Stomach (tissue), 8 donors: ENCODE measurements at regions not wholly inside any gene's neighbourhood (a gene's known extent, or its start where the extent isn't known, plus 50 kb on each side); places are given as distances from the start of the nearest gene placed in this dataset.

Experiments used
- DNase-seq, 2 donors: peaks; one replicate each; pipeline versions ENCODE4 v3.0.0 to v3.0.0-alpha.2; 2013 to 2019
- H3K27ac ChIP-seq, 5 donors: fragments of 200-600 bp in 4 of 5; sonication (generic) in 4 of 5; one replicate each; pipeline ENCODE4 v1.5.1; 2013 to 2019; ENCODE audit warnings: mild to moderate bottlenecking in 1 of 5, moderate library complexity in 1 of 5
- H3K27me3 ChIP-seq, 3 donors: fragments of 200-600 bp; sonication (generic); one replicate each; pipeline ENCODE4 v1.5.1; 2017 to 2019; ENCODE audit warnings: mixed run types in 1 of 3
- H3K36me3 ChIP-seq, 4 donors: fragments of 200-600 bp; sonication (generic); 1 replicate in 3 of 4; 2 replicates in 1 of 4; pipeline ENCODE4 v1.5.1; 2016 to 2019
- H3K4me1 ChIP-seq, 4 donors: fragments of 200-600 bp; sonication (generic); one replicate each; pipeline ENCODE4 v1.5.1; 2016 to 2019
- H3K4me3 ChIP-seq, 4 donors: fragments of 200-600 bp; sonication (generic) in 3 of 4; one replicate each; pipeline ENCODE4 v1.5.1; 2016 to 2019; ENCODE audit warnings: mild to moderate bottlenecking in 1 of 4
- H3K9me3 ChIP-seq, 4 donors: fragments of 200-600 bp; sonication (generic); one replicate each; pipeline ENCODE4 v1.5.1; 2016 to 2019
- CTCF ChIP-seq, 7 experiments: fragments of 450-650 bp in 4 of 7; fragments of 200-600 bp in 3 of 7; sonication (generic) in 3 of 7; IDR thresholded peaks; one replicate each; pipeline ENCODE4 v1.5.1; 2016 to 2019; ENCODE audit warnings: antibody characterized with exemption in 7 of 7, control low read depth in 2 of 7, mild to moderate bottlenecking in 1 of 7
- EP300 ChIP-seq: sonication (generic); formaldehyde crosslinking; IDR thresholded peaks from one replicate; pipeline ENCODE4 v1.6.1; 2017; ENCODE audit warnings: antibody characterized with exemption
- POLR2A ChIP-seq, 4 donors: fragments of 450-650 bp; IDR thresholded peaks; one replicate each; pipeline ENCODE4 v1.6.1; 2016; ENCODE audit warnings: antibody characterized with exemption in 4 of 4, control low read depth in 2 of 4, mild to moderate bottlenecking in 1 of 4, moderate library complexity in 1 of 4
- POLR2AphosphoS5 ChIP-seq, 3 donors: sonication (generic); formaldehyde crosslinking; IDR thresholded peaks; one replicate each; pipeline ENCODE4 v1.6.1; 2016; ENCODE audit warnings: antibody characterized with exemption in 3 of 3
- WGBS, 5 donors: extraction: QIAGEN DNeasy Blood & Tissue Kit in 3 of 5; methylation state at CpG; one replicate each; pipeline versions ENCODE4 v1.1.5 to v1.1.7; 2013 to 2018; 5-methylcytosine and 5-hydroxymethylcytosine counted together
- intact Hi-C: fragments of 100-400 bp; cut with DNase I; formaldehyde crosslinking; loops from one replicate; pipeline ENCODE4 v1.15.1; 2023; ENCODE audit warnings: low total_unique reads
- donor health status: healthy with polysubstance abuse.
- donor health status: Bipolar disorder and iron deficiency.
- donor health status: healthy.

DNA sequence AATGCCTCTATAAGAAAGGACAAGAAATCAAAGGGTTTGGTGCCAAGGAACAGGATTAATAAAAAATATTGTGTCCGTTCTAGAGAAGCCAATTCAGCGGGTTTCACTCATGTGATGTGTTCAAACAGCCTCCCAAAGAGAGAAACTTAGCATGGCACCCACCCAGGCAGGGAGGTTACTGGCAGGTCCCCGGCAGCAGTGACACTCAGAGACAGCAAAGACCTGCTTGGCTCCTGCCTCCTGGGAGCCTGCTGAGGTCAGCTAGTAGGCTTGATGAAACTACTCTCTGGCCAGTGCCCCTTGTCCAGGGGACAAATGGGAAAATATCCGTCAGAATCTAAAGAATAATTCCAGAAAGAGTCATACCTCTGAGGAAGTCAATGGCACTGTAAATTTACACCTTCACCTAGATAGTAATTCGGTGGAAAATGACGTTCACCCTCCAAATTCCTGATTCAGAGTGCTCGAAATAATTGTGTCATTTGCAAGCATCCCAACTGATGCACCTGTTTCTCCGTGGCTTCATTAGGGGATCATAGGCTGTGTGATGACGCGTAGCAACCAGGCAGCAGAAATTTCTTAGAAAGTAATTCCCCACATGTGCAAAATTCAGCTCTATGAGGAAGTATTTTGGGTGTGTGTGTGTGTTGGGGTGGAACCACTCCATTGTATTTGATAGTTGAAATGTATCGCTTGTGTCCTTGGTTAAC is 481.5 kb upstream of the ZFHX3 start:
- Histone ChIP-seq H3K9me3 (no peaks in the 10 kb centered on the region), H3K27me3 (no peaks in the 10 kb centered on the region), H3K27ac (no peak overlapping the region), H3K4me1 (no peaks in the 10 kb centered on the region), H3K4me3 (no peak overlapping the region), H3K36me3 (no peaks in the 10 kb centered on the region)
- 87 to 90% (median 88%) methylated on average over 11 of the region's 11 CpGs for WGBS, 5 donors
- no peak for DNase-seq
- intact Hi-C loops, result no loop called here
- TF ChIP-seq POLR2AphosphoS5 (IDR thresholded peaks at IDR 0.05), result no peak
- TF ChIP-seq EP300, result no peak
- TF ChIP-seq POLR2A (IDR thresholded peaks at IDR 0.05), result no peak
- no peak for TF ChIP-seq CTCF (IDR thresholded peaks at IDR 0.05)

DNA sequence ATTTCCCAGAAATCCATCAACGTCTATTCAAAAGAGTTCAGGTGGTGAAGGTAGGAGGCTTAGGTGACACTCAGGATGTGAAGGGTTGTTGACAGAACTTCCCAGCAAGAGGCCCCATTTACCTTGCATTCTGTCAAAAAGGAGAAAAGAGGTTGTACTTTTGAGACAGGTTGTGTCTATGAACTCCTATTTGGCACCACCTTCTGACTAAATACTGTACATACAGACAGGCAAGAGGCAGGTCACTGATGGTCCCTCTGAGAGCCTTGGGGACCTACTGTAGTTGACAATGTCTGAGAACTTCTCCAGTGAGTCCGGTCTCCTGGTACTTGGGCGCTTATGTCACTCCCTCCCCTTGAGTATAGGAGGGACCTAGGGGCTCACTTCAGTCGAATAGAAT is 479.3 kb upstream of the ZFHX3 start:
- Histone ChIP-seq H3K27me3 (no peaks in the 10 kb centered on the region), H3K9me3 (no peaks in the 10 kb centered on the region), H3K4me1 (no peaks in the 10 kb centered on the region), H3K27ac (no peak overlapping the region), H3K36me3 (no peaks in the 10 kb centered on the region), H3K4me3 (no peak overlapping the region)
- no peak for DNase-seq
- TF ChIP-seq POLR2A (IDR thresholded peaks at IDR 0.05) (no peak), CTCF (IDR thresholded peaks at IDR 0.05) (no peak), POLR2AphosphoS5 (IDR thresholded peaks at IDR 0.05) (no peak), EP300 (no peak)
- 71 to 81% (median 77%) methylated on average over 4 of the region's 4 CpGs for WGBS, 5 donors
- intact Hi-C loops, result no loop called here

DNA sequence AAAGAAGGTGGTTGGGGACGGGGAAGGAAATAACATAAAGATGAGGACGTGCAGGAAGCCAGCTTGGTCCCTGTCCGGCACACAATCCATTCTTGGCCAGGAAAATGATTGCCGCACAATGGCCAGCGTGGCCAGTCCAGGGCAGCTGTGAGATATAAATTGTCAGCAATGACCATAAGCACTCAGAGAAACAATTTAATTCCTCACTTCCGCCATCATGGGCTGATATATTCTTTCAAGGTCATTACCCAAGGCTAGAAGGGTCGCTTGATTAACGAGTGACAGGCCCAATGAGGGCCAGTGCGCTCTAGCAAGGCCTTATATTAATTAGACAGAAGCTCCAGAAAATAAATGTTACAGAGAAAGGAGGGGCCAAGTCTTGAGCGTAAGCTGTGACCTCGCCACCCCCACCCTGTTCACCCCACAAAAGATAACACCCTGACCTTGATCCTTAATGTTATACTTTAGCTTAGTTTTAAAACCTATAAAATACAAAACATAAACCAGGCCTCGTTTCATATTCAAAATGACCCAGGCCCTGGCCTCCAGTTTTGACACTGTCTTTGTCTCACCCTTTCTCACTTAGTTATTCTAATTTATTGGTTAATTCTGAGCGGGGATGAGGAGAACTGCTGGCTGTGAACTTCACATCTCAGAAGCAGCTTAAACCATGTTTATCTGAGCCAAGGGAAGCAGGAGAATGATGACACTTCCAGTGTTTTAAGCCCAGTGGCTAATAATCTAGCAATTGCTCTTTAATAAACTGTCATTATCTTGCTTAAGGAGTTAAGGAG is 478.3 kb upstream of the ZFHX3 start:
- H3K4me1 ChIP-seq, result no peaks in the 10 kb centered on the region
- DNase-seq, result no peak
- 76 to 80% (median 78%) methylated on average over 13 of the region's 13 CpGs for WGBS, 5 donors
- no peaks in the 10 kb centered on the region for H3K36me3 ChIP-seq
- H3K4me3 ChIP-seq, result no peak overlapping the region
- no peaks in the 10 kb centered on the region for H3K27me3 ChIP-seq
- H3K27ac ChIP-seq, result no peak overlapping the region
- no peak for TF ChIP-seq POLR2A (IDR thresholded peaks at IDR 0.05)
- TF ChIP-seq EP300, result no peak
- no peak for TF ChIP-seq POLR2AphosphoS5 (IDR thresholded peaks at IDR 0.05)
- no peak for TF ChIP-seq CTCF (IDR thresholded peaks at IDR 0.05)
- intact Hi-C loops, result no loop called here
- H3K9me3 ChIP-seq, result no peaks in the 10 kb centered on the region

GRCh38 chr16:73523209-73523608 is 475.3 kb upstream of the ZFHX3 start:
- Histone ChIP-seq H3K27ac (no peak overlapping the region), H3K36me3 (no peaks in the 10 kb centered on the region), H3K9me3 (no peaks in the 10 kb centered on the region), H3K4me1 (no peaks in the 10 kb centered on the region), H3K27me3 (no peaks in the 10 kb centered on the region), H3K4me3 (no peak overlapping the region)
- no peak for TF ChIP-seq EP300
- no peak for TF ChIP-seq POLR2A (IDR thresholded peaks at IDR 0.05)
- TF ChIP-seq CTCF (IDR thresholded peaks at IDR 0.05), result no peak
- TF ChIP-seq POLR2AphosphoS5 (IDR thresholded peaks at IDR 0.05), result no peak
- no peak for DNase-seq
- whole genome bisulfite sequencing, 5 donors, result 77 to 86% (median 82%) methylated on average over 4 of the region's 4 CpGs
- intact Hi-C loops, result no loop called here
